KMS-11 (cell line): ENCODE measurements at regions not wholly inside any gene's neighbourhood (a gene's known extent, or its start where the extent isn't known, plus 50 kb on each side); places are given as distances from the start of the nearest gene placed in this dataset.
"Not testable (repeated sequence)": the region's sequence is repeated elsewhere in the genome, so short reads cannot be mapped to it uniquely, and the experiment has no call there.

Source experiments
- H2AFZ ChIP-seq: fragments of 200-600 bp; sonication (generic); 2 replicates; pipeline ENCODE4 v1.6.1; 2016; ENCODE audit warnings: antibody characterized with exemption, mixed run types, low read depth
- H3K27ac ChIP-seq: fragments of 200-600 bp; sonication (generic); 2 replicates; pipeline ENCODE4 v1.6.1; 2016; ENCODE audit warnings: mild to moderate bottlenecking, mixed run types
- H3K27me3 ChIP-seq: fragments of 200-600 bp; sonication (generic); 2 replicates; pipeline ENCODE4 v1.6.1; 2017; ENCODE audit warnings: mild to moderate bottlenecking, low read depth, mixed run types, moderate library complexity; ENCODE audit not compliant: insufficient read depth
- H3K36me3 ChIP-seq: fragments of 200-600 bp; sonication (generic); 2 replicates; pipeline ENCODE4 v1.6.1; 2017; ENCODE audit warnings: mild to moderate bottlenecking, mixed run types; ENCODE audit not compliant: insufficient read depth
- H3K4me1 ChIP-seq: fragments of 200-600 bp; sonication (generic); 2 replicates; pipeline ENCODE4 v1.6.1; 2016; ENCODE audit warnings: mild to moderate bottlenecking, low read depth, mixed run types; ENCODE audit not compliant: poor library complexity, severe bottlenecking
- H3K4me2 ChIP-seq: fragments of 200-600 bp; sonication (generic); 2 replicates; pipeline ENCODE4 v1.7.0; 2016; ENCODE audit warnings: mild to moderate bottlenecking, mixed run types
- H3K4me3 ChIP-seq: fragments of 200-600 bp; sonication (generic); IDR thresholded peaks from 2 replicates; pipeline ENCODE4 v1.6.1; 2017; ENCODE audit warnings: low read depth, low read length, mixed read lengths; ENCODE audit not compliant: insufficient read depth
- H3K79me2 ChIP-seq: fragments of 200-600 bp; sonication (generic); 2 replicates; pipeline ENCODE4 v1.6.1; 2016; ENCODE audit warnings: low read depth, mixed run types; ENCODE audit not compliant: insufficient read depth
- H3K9ac ChIP-seq: fragments of 200-600 bp; sonication (generic); 2 replicates; pipeline ENCODE4 v1.6.1; 2016; ENCODE audit warnings: mild to moderate bottlenecking, mixed run types
- H4K20me1 ChIP-seq: fragments of 200-600 bp; sonication (generic); 2 replicates; pipeline ENCODE4 v1.6.1; 2016; ENCODE audit warnings: mild to moderate bottlenecking, mixed run types; ENCODE audit not compliant: insufficient read depth
- CTCF ChIP-seq: fragments of 200-600 bp; sonication (generic); conservative IDR thresholded peaks from 2 replicates; pipeline ENCODE4 v1.6.1; 2017; ENCODE audit warnings: low read depth, mild to moderate bottlenecking, antibody characterized with exemption, low read length, moderate library complexity, mixed read lengths

- H3K9ac ChIP-seq, result no peak overlapping the region
- H3K4me3 ChIP-seq, result no peak overlapping the region
- no peaks in the 10 kb centered on the region for H3K27me3 ChIP-seq
- no peaks in the 10 kb centered on the region for H3K79me2 ChIP-seq
- TF ChIP-seq CTCF, result no peak
- H2AFZ ChIP-seq, result no peak overlapping the region
- no peak overlapping the region for H3K4me2 ChIP-seq
- no peaks in the 10 kb centered on the region for H3K36me3 ChIP-seq
- H3K27ac ChIP-seq, result no peak overlapping the region
- no peaks in the 10 kb centered on the region for H4K20me1 ChIP-seq
- H3K4me1 ChIP-seq, result no peaks in the 10 kb centered on the region
Measured at GRCh38 chr6:82458705-82459104, 95.1 kb downstream of the TPBG start.

GRCh38 chr6:82461536-82461935, 97.9 kb downstream of the TPBG start:
- H3K4me2 ChIP-seq, result no peak overlapping the region
- H4K20me1 ChIP-seq, result no peaks in the 10 kb centered on the region
- H3K36me3 ChIP-seq, result no peaks in the 10 kb centered on the region
- H3K9ac ChIP-seq, result no peak overlapping the region
- TF ChIP-seq CTCF, result no peak
- no peak overlapping the region for H3K27ac ChIP-seq
- no peak overlapping the region for H2AFZ ChIP-seq
- no peak overlapping the region for H3K4me3 ChIP-seq
- H3K4me1 ChIP-seq, result no peaks in the 10 kb centered on the region
- H3K79me2 ChIP-seq, result no peaks in the 10 kb centered on the region
- no peaks in the 10 kb centered on the region for H3K27me3 ChIP-seq

GRCh38 chr6:82467338-82467737, 103.7 kb downstream of the TPBG start:
- H2AFZ ChIP-seq, result no peak overlapping the region
- H3K9ac ChIP-seq, result no peak overlapping the region
- H3K4me2 ChIP-seq, result no peak overlapping the region
- no peak overlapping the region for H3K27ac ChIP-seq
- no peaks in the 10 kb centered on the region for H3K4me1 ChIP-seq
- H4K20me1 ChIP-seq, result no peaks in the 10 kb centered on the region
- H3K79me2 ChIP-seq, result no peaks in the 10 kb centered on the region
- H3K36me3 ChIP-seq, result no peaks in the 10 kb centered on the region
- H3K27me3 ChIP-seq, result no peaks in the 10 kb centered on the region
- no peak overlapping the region for H3K4me3 ChIP-seq
- TF ChIP-seq CTCF, result no peak

GRCh38 chr6:82470123-82470522, 106.5 kb downstream of the TPBG start:
- H4K20me1 ChIP-seq, H3K4me3 ChIP-seq, H2AFZ ChIP-seq, H3K27me3 ChIP-seq, H3K9ac ChIP-seq, H3K4me1 ChIP-seq, H3K27ac ChIP-seq, H3K36me3 ChIP-seq, H3K4me2 ChIP-seq, H3K79me2 ChIP-seq: not testable (repeated sequence)

- H3K4me2 ChIP-seq, result not testable (repeated sequence)
Measured at GRCh38 chr6:82475106-82475505, 111.5 kb downstream of the TPBG start.

More at GRCh38 chr6:82475106-82475505, 111.5 kb downstream of the TPBG start:
- H3K36me3 ChIP-seq, H2AFZ ChIP-seq, H3K27me3 ChIP-seq, H3K27ac ChIP-seq, H3K4me3 ChIP-seq, H4K20me1 ChIP-seq, H3K4me1 ChIP-seq, H3K79me2 ChIP-seq, H3K9ac ChIP-seq: not testable (repeated sequence)
